ENCODE measurements at regions not wholly inside any gene's neighbourhood (a gene's known extent, or its start where the extent isn't known, plus 50 kb on each side); places are given as distances from the start of the nearest gene placed in this dataset.

DNA sequence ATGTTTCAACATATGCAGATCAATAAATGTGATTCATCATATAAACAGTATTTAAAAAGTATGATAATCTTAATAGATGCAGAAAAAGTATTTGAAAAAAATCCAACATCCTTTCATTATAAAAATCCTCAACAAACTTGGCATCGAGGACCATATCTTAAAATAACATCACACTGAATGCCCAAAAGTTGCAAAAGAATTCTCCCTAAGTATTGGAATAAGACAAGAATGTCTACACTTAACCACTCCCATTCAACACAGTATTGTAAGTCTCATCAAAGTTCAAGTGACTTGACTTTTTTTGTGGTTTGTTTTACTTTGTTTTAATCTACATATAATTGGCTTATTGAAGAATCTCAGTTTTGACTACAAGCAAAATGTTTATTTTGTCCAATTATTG is 779.0 kb upstream of the SLIT2 start:
- TF ChIP-seq POLR2A (IDR thresholded peaks at IDR 0.05; ENCODE audit: low read length) (no peak), GATA1 (IDR thresholded peaks at IDR 0.05; ENCODE audit: low read depth, low read length) (no peak)

Data from erythroblast (primary cell).